Neural cell (in vitro differentiated cells): ENCODE measurements at regions not wholly inside any gene's neighbourhood (a gene's known extent, or its start where the extent isn't known, plus 50 kb on each side); places are given as distances from the start of the nearest gene placed in this dataset.

ENCODE experiments used
- CTCF ChIP-seq: fragments of 450-650 bp; IDR thresholded peaks from 2 replicates; pipeline ENCODE4 v1.5.1; 2014; ENCODE audit warnings: antibody characterized with exemption, mild to moderate bottlenecking, moderate library complexity; ENCODE audit not compliant: poor library complexity, severe bottlenecking
- EP300 ChIP-seq: fragments of 450-650 bp; conservative IDR thresholded peaks from 2 replicates; pipeline ENCODE4 v1.6.1; 2014; ENCODE audit warnings: antibody characterized with exemption, mild to moderate bottlenecking, moderate library complexity; ENCODE audit not compliant: poor library complexity, severe bottlenecking
- EZH2 ChIP-seq: fragments of 200-600, 300-800 bp; shearing (Covaris generic), sonication (generic); IDR thresholded peaks from 2 replicates; pipeline ENCODE4 v1.6.1; 2014; ENCODE audit warnings: antibody characterized with exemption, low read length, borderline replicate concordance, mild to moderate bottlenecking; ENCODE audit not compliant: insufficient read depth, poor library complexity, severe bottlenecking
- POLR2AphosphoS5 ChIP-seq: IDR thresholded peaks from 2 replicates; pipeline ENCODE4 v1.6.1; 2012

- TF ChIP-seq CTCF: no peak
- no peak for TF ChIP-seq EZH2
- no peak for TF ChIP-seq POLR2AphosphoS5
- TF ChIP-seq EP300: no peak
Measured at GRCh38 chr1:239483391-239483790, 97.0 kb downstream of the CHRM3 start.
